Small intestine (tissue), 7 donors: ENCODE measurements at regions not wholly inside any gene's neighbourhood (a gene's known extent, or its start where the extent isn't known, plus 50 kb on each side); places are given as distances from the start of the nearest gene placed in this dataset.
A peak's percentile ranks its signal among the peaks of the same experiment; 100 is the strongest.

ENCODE experiments used
- DNase-seq, 2 donors: peaks; one replicate each; pipeline versions ENCODE4 v3.0.0 to v3.0.0-alpha.2; 2013
- FAIRE-seq: peaks from 2 replicates; lab custom pipeline; 2012; peaks lifted over from hg19 to GRCh38; lab: Jason Lieb, UNC
- H3K27ac ChIP-seq, 3 donors: one replicate each; pipeline ENCODE4 v1.5.1; 2013; ENCODE audit warnings: low read length in 2 of 3, mild to moderate bottlenecking in 2 of 3, control low read depth in 1 of 3, inconsistent platforms in 1 of 3, low read depth in 1 of 3, moderate library complexity in 1 of 3
- H3K27me3 ChIP-seq, 3 donors: one replicate each; pipeline ENCODE4 v1.6.1; 2013; ENCODE audit warnings: low read length in 3 of 3, inconsistent platforms in 1 of 3; ENCODE audit not compliant: control insufficient read depth in 3 of 3, insufficient read depth in 3 of 3
- H3K36me3 ChIP-seq, 3 donors: one replicate each; pipeline ENCODE4 v1.6.1; 2013; ENCODE audit warnings: low read length in 3 of 3, inconsistent platforms in 1 of 3, low read depth in 1 of 3, mild to moderate bottlenecking in 1 of 3, moderate library complexity in 1 of 3; ENCODE audit not compliant: control insufficient read depth in 3 of 3, insufficient read depth in 2 of 3
- H3K4me1 ChIP-seq, 3 donors: one replicate each; pipeline ENCODE4 v1.6.1; 2013; ENCODE audit warnings: low read length in 2 of 3, inconsistent platforms in 1 of 3, low read depth in 1 of 3, mild to moderate bottlenecking in 1 of 3, moderate library complexity in 1 of 3; ENCODE audit not compliant: control insufficient read depth in 3 of 3, insufficient read depth in 2 of 3
- H3K4me3 ChIP-seq, 3 donors: one replicate each; pipeline ENCODE4 v1.5.1; 2013; ENCODE audit warnings: low read length in 3 of 3, control low read depth in 1 of 3, inconsistent platforms in 1 of 3, low read depth in 1 of 3, mild to moderate bottlenecking in 1 of 3, moderate library complexity in 1 of 3
- H3K9me3 ChIP-seq, 2 donors: one replicate each; pipeline ENCODE4 v1.6.1; 2013; ENCODE audit warnings: low read depth in 1 of 2, low read length in 1 of 2; ENCODE audit not compliant: control insufficient read depth in 2 of 2, insufficient read depth in 1 of 2
- WGBS, 3 donors: extraction: QIAGEN DNeasy Blood & Tissue Kit; methylation state at CpG; one replicate each; pipeline ENCODE4 v1.1.7; 2013; 5-methylcytosine and 5-hydroxymethylcytosine counted together
- donor health status: healthy with polysubstance abuse.
- donor health status: control.
- donor health status: control.
- donor health status: Bipolar disorder and iron deficiency.
- donor health status: healthy.

- H3K4me3 ChIP-seq, result no peak overlapping the region
- 72 to 82% (median 76%) methylated on average over 9 of the region's 9 CpGs for WGBS, 3 donors
- DNase-seq (no peak), FAIRE-seq (no peak)
- H3K9me3 ChIP-seq, result peaks cover 0 to 3% of the 10 kb centered on the region in 2 donors
- H3K27me3 ChIP-seq, result no peaks in the 10 kb centered on the region
- no peaks in the 10 kb centered on the region for H3K36me3 ChIP-seq
- no peak overlapping the region for H3K27ac ChIP-seq
- H3K4me1 ChIP-seq, result no peaks in the 10 kb centered on the region
These were observed 708.0 kb downstream of the MED13L start for GRCh38 chr12:115569345-115570068.

GRCh38 chr12:115558281-115558680 lies 719.2 kb downstream of the MED13L start:
- DNase-seq (no peak), FAIRE-seq (no peak)
- Histone ChIP-seq H3K27ac (no peak overlapping the region), H3K27me3 (no peaks in the 10 kb centered on the region), H3K36me3 (no peaks in the 10 kb centered on the region), H3K4me3 (no peak overlapping the region), H3K9me3 (peaks cover 0 to 7% of the 10 kb centered on the region in 2 donors), H3K4me1 (no peaks in the 10 kb centered on the region)
- WGBS, 3 donors, result 81 to 90% (median 82%) methylated on average over 5 of the region's 5 CpGs

- no peak overlapping the region for H3K27ac ChIP-seq
- DNase-seq (no peak), FAIRE-seq (no peak)
- H3K4me3 ChIP-seq, result no peak overlapping the region
- no peaks in the 10 kb centered on the region for H3K4me1 ChIP-seq
- no peaks in the 10 kb centered on the region for H3K36me3 ChIP-seq
- H3K9me3 ChIP-seq, result peaks cover 0 to 7% of the 10 kb centered on the region in 2 donors
- H3K27me3 ChIP-seq, result no peaks in the 10 kb centered on the region
- 71 to 88% (median 80%) methylated on average over 4 of the region's 4 CpGs for WGBS, 3 donors
These were observed 723.9 kb downstream of the MED13L start for GRCh38 chr12:115553622-115554021.

- FAIRE-seq, result no peak
- no peaks in the 10 kb centered on the region for H3K27me3 ChIP-seq
- no peak for DNase-seq
These were observed 734.2 kb downstream of the MED13L start for GRCh38 chr12:115543269-115543668.

GRCh38 chr12:115542656-115543055 lies 734.8 kb downstream of the MED13L start:
- H3K36me3 ChIP-seq, result no peaks in the 10 kb centered on the region
- H3K4me1 ChIP-seq, result no peaks in the 10 kb centered on the region
- no peak for FAIRE-seq
- peaks cover 0 to 6% of the 10 kb centered on the region in 2 donors for H3K9me3 ChIP-seq
- WGBS, 3 donors, result 47 to 76% (median 58%) methylated on average over 7 of the region's 7 CpGs
- no peak overlapping the region for H3K4me3 ChIP-seq
- no peak overlapping the region for H3K27ac ChIP-seq
- H3K27me3 ChIP-seq, result peaks cover 0 to 2% (median 0%) of the 10 kb centered on the region in 3 donors
- peak in 1 of 2 donors; percentile 17 for DNase-seq

More at GRCh38 chr12:115543269-115543668, 734.2 kb downstream of the MED13L start:
- Histone ChIP-seq H3K36me3 (no peaks in the 10 kb centered on the region), H3K4me1 (no peaks in the 10 kb centered on the region), H3K9me3 (no peaks in the 10 kb centered on the region), H3K27ac (no peak overlapping the region), H3K4me3 (no peak overlapping the region)
- WGBS, 3 donors, result 54 to 69% (median 69%) methylated on average over 2 of the region's 2 CpGs

GRCh38 chr12:115541891-115542421 lies 735.5 kb downstream of the MED13L start:
- Histone ChIP-seq H3K27me3 (peaks cover 0 to 2% (median 0%) of the 10 kb centered on the region in 3 donors), H3K27ac (no peak overlapping the region), H3K9me3 (peaks cover 0 to 6% of the 10 kb centered on the region in 2 donors), H3K4me1 (no peaks in the 10 kb centered on the region), H3K4me3 (no peak overlapping the region), H3K36me3 (no peaks in the 10 kb centered on the region)
- DNase-seq, result no peak
- WGBS, 3 donors, result 79 to 86% (median 82%) methylated on average over 5 of the region's 5 CpGs
- no peak for FAIRE-seq

GRCh38 chr12:115528466-115528865 lies 749.0 kb downstream of the MED13L start:
- Histone ChIP-seq H3K4me1 (no peaks in the 10 kb centered on the region), H3K4me3 (no peak overlapping the region), H3K27me3 (no peaks in the 10 kb centered on the region), H3K27ac (no peak overlapping the region), H3K36me3 (no peaks in the 10 kb centered on the region), H3K9me3 (peaks cover 0 to 5% of the 10 kb centered on the region in 2 donors)
- WGBS, 3 donors, result 84 to 97% (median 95%) methylated on average over 2 of the region's 2 CpGs
- DNase-seq, result no peak
- FAIRE-seq, result no peak

- no peaks in the 10 kb centered on the region for H3K27me3 ChIP-seq
- no peak overlapping the region for H3K27ac ChIP-seq
- H3K9me3 ChIP-seq, result peaks cover 0 to 3% of the 10 kb centered on the region in 2 donors
- no peaks in the 10 kb centered on the region for H3K36me3 ChIP-seq
- DNase-seq, result no peak
- WGBS, 3 donors, result 55 to 73% (median 69%) methylated on average over 8 of the region's 8 CpGs
- no peak for FAIRE-seq
- H3K4me3 ChIP-seq, result no peak overlapping the region
- no peaks in the 10 kb centered on the region for H3K4me1 ChIP-seq
These were observed 755.6 kb downstream of the MED13L start for GRCh38 chr12:115521771-115522409.
